HG02798 (cell line): ENCODE measurements at regions not wholly inside any gene's neighbourhood (a gene's known extent, or its start where the extent isn't known, plus 50 kb on each side); places are given as distances from the start of the nearest gene placed in this dataset.
"Not testable (repeated sequence)": the region's sequence is repeated elsewhere in the genome, so short reads cannot be mapped to it uniquely, and the experiment has no call there.

ENCODE experiments used
- ATAC-seq: cut with Tn5 transposase; IDR thresholded peaks from one replicate; pipeline ENCODE4 v1.9.1; 2021; ENCODE audit warnings: mild to moderate bottlenecking; ENCODE audit not compliant: unreplicated experiment, poor library complexity

- no peak for ATAC-seq
These were observed 60.0 kb downstream of the DMAC1 start for GRCh38 chr9:7739595-7739994.

- ATAC-seq = no peak
These were observed 64.3 kb downstream of the DMAC1 start for GRCh38 chr9:7735311-7735710.

- ATAC-seq = no peak
These were observed 69.5 kb downstream of the DMAC1 start for GRCh38 chr9:7730164-7730445.

GRCh38 chr9:7729371-7730163 is 70.0 kb downstream of the DMAC1 start:
- ATAC-seq = no peak

- no peak for ATAC-seq
These were observed 78.3 kb downstream of the DMAC1 start for GRCh38 chr9:7721291-7721690.

- ATAC-seq = not testable (repeated sequence)
These were observed 86.5 kb downstream of the DMAC1 start for GRCh38 chr9:7713088-7713487.

- no peak for ATAC-seq
These were observed 88.9 kb downstream of the DMAC1 start for GRCh38 chr9:7710686-7711085.

- no peak for ATAC-seq
These were observed 91.6 kb downstream of the DMAC1 start for GRCh38 chr9:7707934-7708333.

- no peak for ATAC-seq
These were observed 95.0 kb downstream of the DMAC1 start for GRCh38 chr9:7704543-7704942.

GRCh38 chr9:7691909-7692308 is 107.7 kb downstream of the DMAC1 start:
- ATAC-seq = no peak

- ATAC-seq = no peak
These were observed 109.6 kb downstream of the DMAC1 start for GRCh38 chr9:7690014-7690413.

- no peak for ATAC-seq
These were observed 111.0 kb downstream of the DMAC1 start for GRCh38 chr9:7688626-7689025.

GRCh38 chr9:7676609-7677156 is 122.9 kb downstream of the DMAC1 start:
- no peak for ATAC-seq

- no peak for ATAC-seq
These were observed 127.7 kb downstream of the DMAC1 start for GRCh38 chr9:7671847-7672246.

GRCh38 chr9:7668541-7668940 is 131.0 kb downstream of the DMAC1 start:
- ATAC-seq = no peak

- ATAC-seq = no peak
These were observed 133.7 kb downstream of the DMAC1 start for GRCh38 chr9:7665874-7666273.

- ATAC-seq = no peak
These were observed 139.8 kb downstream of the DMAC1 start for GRCh38 chr9:7659766-7660165.

GRCh38 chr9:7656636-7657035 is 142.9 kb downstream of the DMAC1 start:
- no peak for ATAC-seq

- ATAC-seq = no peak
These were observed 146.3 kb downstream of the DMAC1 start for GRCh38 chr9:7653262-7653661.

- no peak for ATAC-seq
These were observed 159.3 kb downstream of the DMAC1 start for GRCh38 chr9:7640231-7640630.

- no peak for ATAC-seq
These were observed 160.1 kb downstream of the DMAC1 start for GRCh38 chr9:7639471-7639870.

GRCh38 chr9:7636838-7637467 is 162.6 kb downstream of the DMAC1 start:
- ATAC-seq = no peak
